HG03565 (cell line): ENCODE measurements at regions not wholly inside any gene's neighbourhood (a gene's known extent, or its start where the extent isn't known, plus 50 kb on each side); places are given as distances from the start of the nearest gene placed in this dataset.

Source experiments
- ATAC-seq: cut with Tn5 transposase; IDR thresholded peaks from one replicate; pipeline ENCODE4 v1.9.1; 2021; ENCODE audit warnings: mild to moderate bottlenecking, moderate library complexity; ENCODE audit not compliant: unreplicated experiment

GRCh38 chr4:137468836-137469235 is 63.5 kb downstream of the PCDH18 start:
- ATAC-seq = no peak

GRCh38 chr4:137467537-137467936 is 64.8 kb downstream of the PCDH18 start:
- ATAC-seq = no peak

GRCh38 chr4:137463377-137464003 is 68.8 kb downstream of the PCDH18 start:
- no peak for ATAC-seq

- ATAC-seq = no peak
These were observed 76.5 kb downstream of the PCDH18 start for GRCh38 chr4:137455647-137456321.

GRCh38 chr4:137454767-137455166 is 77.5 kb downstream of the PCDH18 start:
- ATAC-seq = no peak

- no peak for ATAC-seq
These were observed 79.5 kb downstream of the PCDH18 start for GRCh38 chr4:137452799-137453198.

- ATAC-seq = no peak
These were observed 81.0 kb downstream of the PCDH18 start for GRCh38 chr4:137451172-137451825.

GRCh38 chr4:137448402-137448801 is 83.9 kb downstream of the PCDH18 start:
- no peak for ATAC-seq

GRCh38 chr4:137446071-137446470 is 86.2 kb downstream of the PCDH18 start:
- no peak for ATAC-seq

- ATAC-seq = no peak
These were observed 89.1 kb downstream of the PCDH18 start for GRCh38 chr4:137443031-137443800.

- no peak for ATAC-seq
These were observed 99.6 kb downstream of the PCDH18 start for GRCh38 chr4:137432446-137433311.

- ATAC-seq = no peak
These were observed 102.1 kb downstream of the PCDH18 start for GRCh38 chr4:137430171-137430570.

- no peak for ATAC-seq
These were observed 104.9 kb downstream of the PCDH18 start for GRCh38 chr4:137427411-137427810.

- ATAC-seq = no peak
These were observed 107.0 kb downstream of the PCDH18 start for GRCh38 chr4:137425281-137425680.

- ATAC-seq = no peak
These were observed 109.6 kb downstream of the PCDH18 start for GRCh38 chr4:137422666-137423065.

- ATAC-seq = no peak
These were observed 110.5 kb downstream of the PCDH18 start for GRCh38 chr4:137421796-137422195.

GRCh38 chr4:137420901-137421396 is 111.3 kb downstream of the PCDH18 start:
- ATAC-seq = no peak

- ATAC-seq = no peak
These were observed 114.6 kb downstream of the PCDH18 start for GRCh38 chr4:137417676-137418075.

- no peak for ATAC-seq
These were observed 117.5 kb downstream of the PCDH18 start for GRCh38 chr4:137414802-137415201.

- ATAC-seq = no peak
These were observed 123.6 kb downstream of the PCDH18 start for GRCh38 chr4:137408527-137409177.
